Activated naive CD4-positive, alpha-beta T cell treated with anti-CD3 and anti-CD28 coated beads for 36 hours (primary cell): ENCODE measurements at regions not wholly inside any gene's neighbourhood (a gene's known extent, or its start where the extent isn't known, plus 50 kb on each side); places are given as distances from the start of the nearest gene placed in this dataset.
"Not testable (repeated sequence)": the region's sequence is repeated elsewhere in the genome, so short reads cannot be mapped to it uniquely, and the experiment has no call there.

Experiments
- CTCF ChIA-PET: fragments of 350-600 bp; sonication (Branson Sonifier 250); formaldehyde crosslinking; loops from one replicate; lab custom pipeline; 2021; ENCODE audit warnings: antibody characterized with exemption; lab: Charles Lee
- DNase-seq: peaks from one replicate; pipeline ENCODE4 v3.0.0-alpha.2; 2020
- H3K27ac Mint-ChIP-seq: one replicate; pipeline ENCODE4 v1.8.0; 2021; ENCODE audit warnings: mild to moderate bottlenecking, mixed read lengths
- H3K27me3 Mint-ChIP-seq: one replicate; pipeline ENCODE4 v1.8.0; 2021; ENCODE audit warnings: low read depth, mixed read lengths
- H3K36me3 Mint-ChIP-seq: one replicate; pipeline ENCODE4 v1.8.0; 2021; ENCODE audit warnings: low read depth, mixed read lengths
- H3K4me1 Mint-ChIP-seq: one replicate; pipeline ENCODE4 v1.8.0; 2021; ENCODE audit warnings: low read depth, mixed read lengths
- H3K4me3 Mint-ChIP-seq: one replicate; pipeline ENCODE4 v1.8.0; 2021; ENCODE audit warnings: mild to moderate bottlenecking, moderate library complexity, mixed read lengths
- H3K9me3 Mint-ChIP-seq: one replicate; pipeline ENCODE4 v1.8.0; 2021; ENCODE audit warnings: mixed read lengths
- intact Hi-C: fragments of 100-400 bp; cut with micrococcal nuclease; formaldehyde crosslinking; loops from one replicate; pipeline ENCODE4 v1.15.1; 2023

DNA sequence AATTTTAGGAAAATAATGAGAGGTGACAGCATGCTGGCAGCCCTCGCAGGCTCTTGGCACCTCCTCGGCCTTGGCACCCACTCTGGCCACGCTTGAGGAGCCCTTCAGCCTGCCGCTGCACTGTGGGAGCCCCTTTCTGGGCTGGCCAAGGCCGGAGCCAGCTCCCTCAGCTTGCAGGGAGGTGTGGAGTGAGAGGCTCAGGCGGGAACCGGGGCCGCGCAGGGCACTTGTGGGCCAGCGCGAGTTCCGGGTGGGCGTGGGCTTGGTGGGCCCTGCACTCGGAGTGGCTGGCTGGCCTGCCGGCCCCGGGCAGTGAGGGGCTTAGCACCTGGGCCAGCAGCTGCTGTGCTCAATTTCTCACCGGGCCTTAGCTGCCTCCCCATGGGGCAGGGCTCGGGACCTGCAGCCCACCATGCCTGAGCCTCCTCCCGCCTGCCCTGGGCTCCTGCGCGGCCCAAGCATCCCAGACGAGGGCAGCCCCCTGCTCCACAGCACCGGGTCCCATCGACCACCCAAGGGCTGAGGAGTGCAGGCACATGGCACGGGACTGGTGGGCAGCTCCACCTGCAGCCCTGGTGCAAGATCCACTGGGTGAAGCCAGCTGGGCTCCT, 299.3 kb upstream of the MDFIC2 start:
- H3K4me3 Mint-ChIP-seq, DNase-seq, H3K9me3 Mint-ChIP-seq, H3K36me3 Mint-ChIP-seq, intact Hi-C loops, H3K27ac Mint-ChIP-seq, CTCF ChIA-PET, H3K4me1 Mint-ChIP-seq: not testable (repeated sequence)
- peaks cover 11% of the 10 kb centered on the region for H3K27me3 Mint-ChIP-seq

DNA sequence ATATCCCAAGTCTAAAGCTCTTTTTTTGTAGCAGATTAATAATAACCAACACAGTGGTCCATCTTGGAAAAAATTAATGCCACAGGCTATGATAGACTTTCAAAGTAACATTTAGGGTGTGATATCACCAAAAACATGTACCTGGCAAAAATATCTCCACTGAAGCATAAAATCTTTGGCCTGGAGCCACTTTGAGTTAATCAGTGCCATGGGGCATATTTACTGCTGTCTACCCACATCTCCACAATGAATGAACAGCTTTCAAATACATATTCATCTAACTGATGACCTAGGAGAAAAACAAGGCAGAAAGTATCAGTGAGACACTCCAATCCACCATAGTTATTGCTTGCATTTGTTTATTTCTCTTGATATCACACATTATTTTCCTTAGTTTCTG, 296.0 kb upstream of the MDFIC2 start:
- CTCF ChIA-PET, result no interaction called here
- Mint-ChIP-seq H3K27ac (no peak overlapping the region), H3K4me1 (peaks cover 4% of the 10 kb centered on the region), H3K27me3 (peaks cover 15% of the 10 kb centered on the region), H3K36me3 (no peaks in the 10 kb centered on the region), H3K4me3 (no peak overlapping the region), H3K9me3 (no peaks in the 10 kb centered on the region)
- DNase-seq, result no peak
- intact Hi-C loops, result no loop called here

DNA sequence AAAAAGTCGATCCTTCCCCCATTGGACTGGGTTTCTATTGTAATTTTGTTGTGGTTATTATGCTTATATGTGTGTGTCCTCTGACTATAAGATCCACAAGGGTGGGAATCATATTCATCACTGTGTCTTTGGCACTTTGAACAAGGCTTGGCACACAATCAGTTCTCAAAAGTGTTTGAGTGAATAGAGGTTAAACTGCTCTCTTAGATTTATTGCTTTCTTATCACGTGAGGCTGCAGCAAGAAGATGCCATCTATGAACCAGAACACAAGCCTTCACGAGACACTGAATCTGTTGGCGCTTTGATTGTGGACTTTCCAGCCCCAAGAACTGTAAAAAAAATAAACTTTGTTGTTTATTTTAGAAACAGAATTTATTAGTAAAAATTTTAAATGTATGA, 295.0 kb upstream of the MDFIC2 start:
- intact Hi-C loops, result no loop called here
- H3K36me3 Mint-ChIP-seq, result no peaks in the 10 kb centered on the region
- CTCF ChIA-PET, result no interaction called here
- no peaks in the 10 kb centered on the region for H3K9me3 Mint-ChIP-seq
- H3K4me3 Mint-ChIP-seq, result no peak overlapping the region
- H3K27ac Mint-ChIP-seq, result no peak overlapping the region
- H3K4me1 Mint-ChIP-seq, result peaks cover 10% of the 10 kb centered on the region
- peaks cover 15% of the 10 kb centered on the region for H3K27me3 Mint-ChIP-seq
- no peak for DNase-seq

DNA sequence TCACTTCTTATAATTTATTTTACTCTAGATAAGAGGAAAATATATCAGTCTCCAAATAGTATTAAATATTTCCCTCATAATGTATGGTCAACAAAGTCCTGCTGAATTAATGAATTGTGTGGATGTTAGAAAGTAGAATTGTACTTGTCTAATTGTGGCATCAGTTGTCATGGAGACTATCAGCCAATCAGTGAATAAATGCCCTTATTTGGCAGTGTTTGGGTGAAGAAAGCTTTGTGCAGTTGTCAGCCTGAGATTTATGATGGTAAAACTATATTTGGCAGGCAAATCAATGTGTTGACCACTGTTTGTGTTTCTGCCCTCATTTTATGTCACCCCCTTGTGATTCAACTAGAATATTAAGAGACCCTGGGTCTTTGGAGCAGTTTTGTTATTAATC, 293.6 kb upstream of the MDFIC2 start:
- no peak overlapping the region for H3K4me3 Mint-ChIP-seq

DNA sequence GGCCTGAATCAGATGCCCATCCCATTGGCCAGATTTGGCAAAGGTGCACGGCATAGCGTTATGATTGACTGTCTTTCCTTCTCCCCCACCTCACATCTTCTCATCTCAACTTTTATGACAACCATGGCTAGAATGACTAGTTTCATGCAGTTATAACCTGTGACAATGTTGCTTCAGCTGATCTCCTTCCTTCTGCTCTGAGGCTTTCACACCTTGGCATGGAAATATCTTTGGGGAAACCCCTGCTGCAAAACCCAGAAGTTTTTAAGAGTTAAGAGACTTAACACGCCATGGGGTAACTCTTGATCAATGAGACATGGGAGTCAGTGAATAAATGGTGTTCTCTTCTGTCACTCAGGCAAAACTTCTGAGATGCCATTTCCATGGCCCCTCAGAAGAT, 290.7 kb upstream of the MDFIC2 start:
- CTCF ChIA-PET, result interaction anchor here (1.4 kb wide), 1 partner anchor 14 kb away, joined by 4 read pairs; no protein-coding TSS in a partner anchor
- peaks cover 10% of the 10 kb centered on the region for H3K4me1 Mint-ChIP-seq
- no peaks in the 10 kb centered on the region for H3K36me3 Mint-ChIP-seq
- no peaks in the 10 kb centered on the region for H3K9me3 Mint-ChIP-seq
- H3K27me3 Mint-ChIP-seq, result peaks cover 13% of the 10 kb centered on the region
- H3K4me3 Mint-ChIP-seq, result no peak overlapping the region
- DNase-seq, result peak; percentile 55
- peak overlapping the region; percentile 28 for H3K27ac Mint-ChIP-seq
- intact Hi-C loops, result loop anchor here (1.0 to 5.0 kb wide), 3 partner anchors 168 to 464 kb away; no protein-coding TSS in a partner anchor

More for the DNA sequence above, 293.6 kb upstream of the MDFIC2 start:
- Mint-ChIP-seq H3K36me3 (no peaks in the 10 kb centered on the region), H3K4me1 (peaks cover 10% of the 10 kb centered on the region), H3K27me3 (peaks cover 18% of the 10 kb centered on the region), H3K9me3 (no peaks in the 10 kb centered on the region), H3K27ac (no peak overlapping the region)
- intact Hi-C loops, result no loop called here
- CTCF ChIA-PET, result no interaction called here
- DNase-seq, result no peak

DNA sequence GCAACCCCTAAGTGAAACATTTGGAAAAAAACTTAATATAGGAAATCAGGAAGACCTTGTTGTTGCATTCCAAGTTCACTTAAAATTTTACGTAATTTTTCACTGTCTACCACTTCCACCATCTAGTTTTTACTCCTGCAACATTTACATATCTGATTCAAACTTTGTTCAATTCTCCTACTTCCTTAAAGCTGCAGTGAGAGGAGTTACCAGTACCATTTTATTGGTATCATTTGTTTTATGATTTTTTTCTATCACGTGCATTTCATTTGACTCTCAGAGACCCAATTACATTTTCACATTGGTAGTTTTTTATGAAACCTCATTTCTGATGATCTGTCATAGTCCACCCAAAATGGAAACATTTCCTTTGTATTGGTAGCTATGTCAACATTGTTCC, 284.9 kb upstream of the MDFIC2 start:
- CTCF ChIA-PET, result interaction anchor here (0.5 kb wide), 1 partner anchor 694 kb away, joined by 4 read pairs; no protein-coding TSS in a partner anchor
- H3K4me3 Mint-ChIP-seq, result no peak overlapping the region
- H3K4me1 Mint-ChIP-seq, result no peaks in the 10 kb centered on the region
- intact Hi-C loops, result no loop called here
- H3K27ac Mint-ChIP-seq, result no peak overlapping the region
- H3K27me3 Mint-ChIP-seq, result peaks cover 13% of the 10 kb centered on the region
- no peak for DNase-seq
- H3K36me3 Mint-ChIP-seq, result no peaks in the 10 kb centered on the region
- no peaks in the 10 kb centered on the region for H3K9me3 Mint-ChIP-seq

DNA sequence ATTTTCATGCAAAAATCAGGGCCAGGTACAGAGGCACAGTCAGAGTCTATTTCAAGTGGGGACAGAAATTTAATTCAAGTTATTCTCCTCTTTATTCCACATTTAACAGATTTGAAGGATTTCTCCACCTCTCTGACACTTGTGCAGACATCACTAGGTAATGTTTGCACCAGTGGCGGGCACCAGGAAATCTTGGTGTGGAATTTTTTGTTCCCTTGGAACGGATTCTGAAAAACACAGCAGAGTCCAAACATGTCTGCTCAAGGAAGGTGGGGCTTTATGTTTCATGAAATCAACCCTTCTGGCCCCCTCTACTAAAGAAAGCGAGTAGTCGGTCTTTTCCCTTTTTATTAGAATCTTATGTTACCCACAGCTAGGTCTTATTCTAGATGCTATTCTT, 271.2 kb upstream of the MDFIC2 start:
- intact Hi-C loops, result no loop called here
- CTCF ChIA-PET, result no interaction called here
- no peaks in the 10 kb centered on the region for H3K9me3 Mint-ChIP-seq
- H3K4me3 Mint-ChIP-seq, result no peak overlapping the region
- DNase-seq, result no peak
- H3K4me1 Mint-ChIP-seq, result no peaks in the 10 kb centered on the region
- no peaks in the 10 kb centered on the region for H3K36me3 Mint-ChIP-seq
- no peak overlapping the region for H3K27ac Mint-ChIP-seq
- peaks cover 2% of the 10 kb centered on the region for H3K27me3 Mint-ChIP-seq

DNA sequence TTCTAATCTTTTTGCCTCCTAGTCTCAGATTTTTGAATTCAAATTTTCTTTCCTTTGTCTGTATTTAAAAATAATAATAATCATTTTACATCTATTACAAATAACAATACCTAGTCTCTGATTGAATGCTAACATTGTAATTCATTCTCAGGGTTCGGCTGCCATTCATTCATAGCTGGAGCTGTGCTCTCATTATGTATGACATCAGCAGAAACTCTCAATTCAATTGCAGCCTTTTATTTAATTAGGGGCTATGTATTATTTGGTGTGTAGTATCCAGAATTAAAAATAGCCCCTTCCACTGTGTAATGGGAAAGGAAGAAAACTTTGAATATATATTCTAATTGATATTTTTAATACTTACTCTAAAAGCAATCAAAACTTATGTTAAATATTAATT, 270.4 kb upstream of the MDFIC2 start:
- Mint-ChIP-seq H3K4me1 (no peaks in the 10 kb centered on the region), H3K36me3 (no peaks in the 10 kb centered on the region), H3K9me3 (no peaks in the 10 kb centered on the region), H3K27me3 (peaks cover 2% of the 10 kb centered on the region), H3K4me3 (no peak overlapping the region), H3K27ac (no peak overlapping the region)
- intact Hi-C loops, result no loop called here
- CTCF ChIA-PET, result no interaction called here
- no peak for DNase-seq

DNA sequence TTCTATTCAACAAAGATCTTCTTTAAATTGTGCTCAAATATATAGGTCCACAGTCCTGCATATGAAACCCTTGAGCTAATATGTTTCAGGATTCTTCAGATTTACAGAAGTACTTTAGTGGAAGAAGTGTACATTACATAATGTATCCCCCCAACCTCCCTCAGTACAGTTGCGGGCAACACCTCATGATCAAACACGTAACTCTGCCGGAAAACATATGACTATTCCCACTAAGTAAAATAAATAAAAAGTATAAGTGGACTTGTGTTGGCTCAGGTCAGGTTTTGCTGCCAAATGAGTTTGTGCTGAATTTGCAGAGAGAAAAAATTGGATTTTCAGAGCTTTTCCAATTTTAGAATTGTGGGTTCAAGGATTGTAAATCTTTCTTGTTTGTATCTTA, 267.6 kb upstream of the MDFIC2 start:
- no peak for DNase-seq
- Mint-ChIP-seq H3K4me1 (no peaks in the 10 kb centered on the region), H3K9me3 (no peaks in the 10 kb centered on the region), H3K27ac (no peak overlapping the region), H3K4me3 (no peak overlapping the region), H3K27me3 (peaks cover 5% of the 10 kb centered on the region), H3K36me3 (no peaks in the 10 kb centered on the region)
- CTCF ChIA-PET, result interaction anchor here (1.2 kb wide), 1 partner anchor 1008 kb away, joined by 3 read pairs; no protein-coding TSS in a partner anchor
- intact Hi-C loops, result no loop called here

DNA sequence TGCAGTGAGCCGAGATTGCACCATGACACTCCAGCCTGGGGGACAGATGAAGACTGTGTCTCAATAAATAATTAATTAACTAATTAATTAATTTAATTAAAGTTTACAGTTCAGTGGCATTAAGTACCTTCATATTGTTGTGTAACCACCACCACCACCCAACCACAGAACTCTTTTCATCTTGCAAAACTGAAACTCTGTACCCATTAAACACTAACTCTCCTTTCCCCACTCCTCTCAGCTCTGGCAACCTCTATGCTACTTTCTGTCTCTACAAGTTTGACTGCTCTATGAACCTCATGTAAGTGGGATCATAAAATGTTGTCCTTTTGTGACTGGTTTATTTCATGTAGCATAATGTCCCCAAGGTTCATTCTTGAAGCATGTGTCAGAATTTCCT, 259.3 kb upstream of the MDFIC2 start:
- CTCF ChIA-PET, result no interaction called here
- H3K9me3 Mint-ChIP-seq, result no peaks in the 10 kb centered on the region
- H3K27ac Mint-ChIP-seq, result no peak overlapping the region
- no peaks in the 10 kb centered on the region for H3K4me1 Mint-ChIP-seq
- H3K27me3 Mint-ChIP-seq, result peaks cover 3% of the 10 kb centered on the region
- no peaks in the 10 kb centered on the region for H3K36me3 Mint-ChIP-seq
- H3K4me3 Mint-ChIP-seq, result no peak overlapping the region
- intact Hi-C loops, result no loop called here
- DNase-seq, result no peak

DNA sequence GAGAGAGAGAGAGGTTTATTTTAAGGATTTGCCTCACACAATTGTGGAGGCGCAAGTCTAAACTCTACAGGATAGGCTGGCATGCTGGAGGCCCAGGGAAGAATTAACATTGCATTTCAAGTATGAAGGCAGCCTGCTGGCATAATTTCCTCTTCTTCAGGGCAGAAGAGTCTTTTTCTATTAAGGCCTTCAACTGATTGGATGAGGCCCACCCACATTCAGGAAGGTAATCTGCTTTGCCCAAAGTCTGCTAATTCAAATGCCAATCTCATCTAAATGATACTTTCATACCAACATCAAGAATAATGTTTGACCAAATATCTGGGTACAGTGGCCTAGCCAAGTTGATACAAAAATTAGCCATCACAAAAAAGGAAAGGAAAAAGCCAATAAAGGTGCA, 258.1 kb upstream of the MDFIC2 start:
- H3K36me3 Mint-ChIP-seq, result no peaks in the 10 kb centered on the region
- intact Hi-C loops, result no loop called here
- no peak overlapping the region for H3K27ac Mint-ChIP-seq
- H3K4me1 Mint-ChIP-seq, result no peaks in the 10 kb centered on the region
- no peaks in the 10 kb centered on the region for H3K27me3 Mint-ChIP-seq
- DNase-seq, result no peak
- H3K4me3 Mint-ChIP-seq, result no peak overlapping the region
- CTCF ChIA-PET, result no interaction called here
- no peaks in the 10 kb centered on the region for H3K9me3 Mint-ChIP-seq

DNA sequence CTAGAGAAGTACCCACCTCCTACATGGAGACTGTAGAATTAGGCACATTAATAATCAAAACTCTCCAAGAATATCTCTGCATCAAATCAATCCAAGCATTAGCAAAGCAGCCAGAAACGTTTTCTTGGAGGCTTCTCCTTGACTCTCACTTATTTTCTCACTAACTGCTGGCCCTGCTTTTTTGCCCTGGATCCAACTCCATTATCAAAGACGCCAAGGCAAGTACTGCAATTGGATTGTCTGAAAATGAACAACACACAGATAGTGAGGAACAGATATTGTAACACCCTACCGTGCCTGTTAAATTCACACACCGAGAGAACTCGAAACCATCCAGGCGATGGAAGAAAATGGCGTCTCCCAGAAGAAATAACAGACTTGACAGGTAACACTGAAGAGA, 256.2 kb upstream of the MDFIC2 start:
- Mint-ChIP-seq H3K36me3 (no peaks in the 10 kb centered on the region), H3K27ac (no peak overlapping the region), H3K9me3 (no peaks in the 10 kb centered on the region), H3K4me1 (no peaks in the 10 kb centered on the region), H3K27me3 (peaks cover 2% of the 10 kb centered on the region), H3K4me3 (no peak overlapping the region)
- DNase-seq, result no peak
- intact Hi-C loops, result no loop called here
- CTCF ChIA-PET, result no interaction called here

DNA sequence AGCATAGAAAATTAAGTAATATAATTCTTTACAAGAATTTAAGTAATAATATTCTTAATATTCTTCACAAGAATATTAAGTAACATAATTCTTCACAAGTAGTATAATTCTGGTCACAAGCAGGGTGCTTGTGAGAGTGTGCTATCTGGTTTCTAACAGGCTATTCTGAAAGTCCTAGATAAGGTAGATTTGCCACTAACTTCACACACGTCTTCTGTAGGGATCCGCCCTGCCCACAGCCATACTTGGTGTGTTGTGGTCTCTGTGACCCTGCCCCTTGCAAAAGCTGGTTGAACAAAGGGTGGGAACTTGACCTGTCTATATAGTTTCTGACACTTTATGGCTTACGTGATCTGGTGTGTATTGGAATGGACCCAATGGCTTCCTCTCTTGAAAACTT, 253.4 kb upstream of the MDFIC2 start:
- CTCF ChIA-PET, result no interaction called here
- Mint-ChIP-seq H3K27me3 (peaks cover 2% of the 10 kb centered on the region), H3K4me3 (no peak overlapping the region), H3K4me1 (no peaks in the 10 kb centered on the region), H3K36me3 (no peaks in the 10 kb centered on the region), H3K9me3 (no peaks in the 10 kb centered on the region), H3K27ac (no peak overlapping the region)
- no peak for DNase-seq
- intact Hi-C loops, result no loop called here
